WERI-Rb-1 (cell line): ENCODE measurements at regions not wholly inside any gene's neighbourhood (a gene's known extent, or its start where the extent isn't known, plus 50 kb on each side); places are given as distances from the start of the nearest gene placed in this dataset.
"Not testable (repeated sequence)": the region's sequence is repeated elsewhere in the genome, so short reads cannot be mapped to it uniquely, and the experiment has no call there.

ENCODE experiments used
- DNase-seq: peaks from one replicate; pipeline ENCODE4 v3.0.0-alpha.2; 2020
- H3K27ac ChIP-seq: fragments of 250-450 bp; sonication (Bioruptor Pico); 2 replicates; pipeline ENCODE4 v1.5.1; 2020; ENCODE audit warnings: mild to moderate bottlenecking, moderate library complexity
- H3K27me3 ChIP-seq: fragments of 250-450 bp; sonication (Bioruptor Pico); 2 replicates; pipeline ENCODE4 v1.5.1; 2021; ENCODE audit warnings: mild to moderate bottlenecking, low read depth, moderate library complexity; ENCODE audit not compliant: insufficient read depth, severe bottlenecking
- H3K36me3 ChIP-seq: fragments of 250-450 bp; sonication (Bioruptor Pico); 2 replicates; pipeline ENCODE4 v1.5.1; 2020; ENCODE audit warnings: mild to moderate bottlenecking, moderate library complexity
- H3K4me3 ChIP-seq: 2 replicates; pipeline ENCODE4 v1.5.1; 2011; ENCODE audit warnings: low read depth, mild to moderate bottlenecking, control low read depth, low read length
- H3K9me3 ChIP-seq: fragments of 250-450 bp; sonication (Bioruptor Pico); 2 replicates; pipeline ENCODE4 v1.5.1; 2021; ENCODE audit warnings: mild to moderate bottlenecking, moderate library complexity; ENCODE audit not compliant: severe bottlenecking
- TF ChIP-seq, protein P1 (sequence below): IDR thresholded peaks from 2 replicates; pipeline ENCODE4 v1.5.1; 2011; ENCODE audit warnings: low read depth, mild to moderate bottlenecking, control low read depth, inconsistent platforms, low read length

DNA sequence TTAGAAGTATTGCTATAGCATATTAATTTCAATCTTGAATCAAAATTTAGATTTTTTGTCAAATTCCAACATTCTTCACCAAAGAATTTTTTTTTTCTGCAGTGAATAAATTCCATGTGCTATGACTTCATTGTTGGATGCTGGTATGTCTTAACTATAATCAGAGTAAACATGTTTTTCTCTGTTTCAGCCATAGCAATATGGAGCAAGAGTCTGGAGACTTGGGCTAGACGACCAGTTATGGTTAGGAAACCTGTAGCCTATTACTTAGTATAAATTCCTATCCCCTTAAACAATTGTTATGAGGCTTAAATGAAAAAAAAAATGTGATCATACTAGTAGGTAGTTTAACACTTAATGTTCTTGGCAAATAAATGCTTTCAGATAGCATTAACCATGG lies 431.9 kb upstream of the FRG2C start:
- no peaks in the 10 kb centered on the region for H3K36me3 ChIP-seq
- TF ChIP-seq, protein P1, sequence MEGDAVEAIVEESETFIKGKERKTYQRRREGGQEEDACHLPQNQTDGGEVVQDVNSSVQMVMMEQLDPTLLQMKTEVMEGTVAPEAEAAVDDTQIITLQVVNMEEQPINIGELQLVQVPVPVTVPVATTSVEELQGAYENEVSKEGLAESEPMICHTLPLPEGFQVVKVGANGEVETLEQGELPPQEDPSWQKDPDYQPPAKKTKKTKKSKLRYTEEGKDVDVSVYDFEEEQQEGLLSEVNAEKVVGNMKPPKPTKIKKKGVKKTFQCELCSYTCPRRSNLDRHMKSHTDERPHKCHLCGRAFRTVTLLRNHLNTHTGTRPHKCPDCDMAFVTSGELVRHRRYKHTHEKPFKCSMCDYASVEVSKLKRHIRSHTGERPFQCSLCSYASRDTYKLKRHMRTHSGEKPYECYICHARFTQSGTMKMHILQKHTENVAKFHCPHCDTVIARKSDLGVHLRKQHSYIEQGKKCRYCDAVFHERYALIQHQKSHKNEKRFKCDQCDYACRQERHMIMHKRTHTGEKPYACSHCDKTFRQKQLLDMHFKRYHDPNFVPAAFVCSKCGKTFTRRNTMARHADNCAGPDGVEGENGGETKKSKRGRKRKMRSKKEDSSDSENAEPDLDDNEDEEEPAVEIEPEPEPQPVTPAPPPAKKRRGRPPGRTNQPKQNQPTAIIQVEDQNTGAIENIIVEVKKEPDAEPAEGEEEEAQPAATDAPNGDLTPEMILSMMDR = no peak
- no peak overlapping the region for H3K27ac ChIP-seq
- no peaks in the 10 kb centered on the region for H3K27me3 ChIP-seq
- H3K4me3 ChIP-seq = no peak overlapping the region
- H3K9me3 ChIP-seq = no peaks in the 10 kb centered on the region
- DNase-seq = no peak

DNA sequence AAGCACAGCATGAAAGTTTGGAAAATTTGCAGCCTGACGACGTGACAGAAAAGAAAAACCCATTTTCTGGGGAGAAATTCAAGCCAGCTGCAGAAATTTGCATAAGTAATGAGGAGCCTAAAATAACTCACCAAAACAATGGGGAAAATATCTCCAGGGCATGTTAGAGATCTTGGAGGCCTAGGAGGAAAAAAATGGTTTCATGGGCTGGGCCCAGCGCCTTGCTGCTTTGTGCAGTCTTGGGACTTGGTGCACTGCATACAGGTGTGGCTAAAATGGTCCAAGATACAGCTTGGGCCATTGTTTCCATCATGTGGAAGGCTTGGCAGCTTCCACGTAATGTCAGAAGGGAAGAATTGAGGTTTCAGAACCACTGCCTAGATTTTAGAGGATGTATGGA lies 428.5 kb upstream of the FRG2C start:
- no peak overlapping the region for H3K27ac ChIP-seq
- TF ChIP-seq, protein P1 = no peak
- no peaks in the 10 kb centered on the region for H3K9me3 ChIP-seq

DNA sequence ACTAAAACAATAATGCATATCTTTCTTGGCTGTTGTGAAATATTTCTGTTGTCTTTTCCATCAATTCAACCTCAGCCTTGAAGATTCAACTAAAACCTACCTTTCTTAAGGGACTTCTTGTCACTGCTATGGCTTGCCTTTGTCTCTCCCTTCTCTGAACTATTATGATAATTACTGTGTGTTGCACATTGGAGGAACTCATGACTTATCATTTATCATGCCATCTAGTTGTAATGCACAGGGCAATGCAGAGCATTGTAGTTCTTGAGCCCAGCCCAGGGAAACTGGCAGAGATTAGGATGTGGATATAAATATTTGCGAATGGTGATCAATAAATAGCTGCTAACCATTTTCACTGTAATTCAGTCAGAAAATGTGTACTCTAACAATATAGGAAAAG lies 427.1 kb upstream of the FRG2C start:
- no peak overlapping the region for H3K27ac ChIP-seq
- DNase-seq = no peak
- H3K4me3 ChIP-seq = no peak overlapping the region
- H3K36me3 ChIP-seq = no peaks in the 10 kb centered on the region
- no peaks in the 10 kb centered on the region for H3K9me3 ChIP-seq
- TF ChIP-seq, protein P1 = no peak
- no peaks in the 10 kb centered on the region for H3K27me3 ChIP-seq

More for the DNA sequence above, 428.5 kb upstream of the FRG2C start:
- DNase-seq = no peak
- no peaks in the 10 kb centered on the region for H3K27me3 ChIP-seq
- no peaks in the 10 kb centered on the region for H3K36me3 ChIP-seq
- H3K4me3 ChIP-seq = no peak overlapping the region

DNA sequence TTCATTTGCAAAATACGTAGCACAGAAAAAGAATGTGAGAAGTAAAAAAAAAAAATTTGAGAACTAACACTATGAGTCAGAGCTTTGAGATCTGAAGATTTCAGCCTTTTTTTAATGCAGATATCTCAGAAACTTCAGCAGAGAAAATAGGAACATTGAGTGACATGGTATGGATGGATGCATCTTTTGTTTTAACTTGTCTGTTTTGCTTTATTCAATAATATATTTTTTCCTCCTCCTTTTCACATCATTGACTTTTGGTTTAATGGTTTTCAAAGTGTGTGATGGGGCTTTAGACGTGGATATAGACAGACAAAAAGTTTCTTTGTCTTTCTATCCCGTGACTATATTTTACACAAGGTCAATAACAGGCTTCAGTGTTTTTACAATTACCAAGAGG lies 426.7 kb upstream of the FRG2C start:
- Histone ChIP-seq H3K4me3 (no peak overlapping the region), H3K27ac (no peak overlapping the region), H3K27me3 (no peaks in the 10 kb centered on the region), H3K36me3 (no peaks in the 10 kb centered on the region), H3K9me3 (no peaks in the 10 kb centered on the region)
- TF ChIP-seq, protein P1 = no peak
- no peak for DNase-seq

DNA sequence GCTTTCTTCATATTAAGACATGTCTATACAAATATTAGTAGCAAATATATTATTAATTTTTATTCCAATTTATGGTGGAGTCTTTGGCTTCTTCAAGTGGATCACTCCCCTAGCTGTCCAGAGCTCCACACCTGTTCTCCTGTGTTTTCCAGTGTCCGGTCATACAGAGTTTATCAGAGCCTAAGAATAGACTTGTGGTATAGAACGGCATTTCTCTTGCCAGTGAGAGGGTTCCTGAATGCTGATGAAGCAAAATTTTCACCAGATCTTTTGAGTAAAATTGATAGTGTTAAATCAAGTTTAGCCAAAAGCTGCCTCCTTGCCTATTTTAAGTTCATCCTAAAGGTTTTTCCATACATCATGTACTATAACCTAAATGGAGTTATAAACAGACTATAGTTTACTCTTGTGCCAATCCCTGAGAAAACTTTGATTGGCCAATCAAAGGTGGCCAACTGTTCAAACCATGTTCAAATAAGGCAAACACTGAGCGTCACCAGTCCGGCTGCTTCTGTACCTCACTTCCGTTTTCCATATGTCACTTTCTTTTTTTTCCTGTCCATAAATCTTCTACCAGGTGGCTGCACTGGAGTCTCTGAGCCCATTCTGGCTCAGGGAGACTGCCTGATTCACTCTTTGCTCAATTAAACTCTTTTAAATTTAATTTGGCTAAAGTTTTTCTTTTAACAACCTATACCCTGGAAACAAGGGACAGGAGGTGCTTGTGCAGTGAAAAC lies 422.7 kb upstream of the FRG2C start:
- not testable (repeated sequence) for H3K27ac ChIP-seq, H3K27me3 ChIP-seq, DNase-seq, H3K9me3 ChIP-seq, H3K4me3 ChIP-seq, H3K36me3 ChIP-seq

DNA sequence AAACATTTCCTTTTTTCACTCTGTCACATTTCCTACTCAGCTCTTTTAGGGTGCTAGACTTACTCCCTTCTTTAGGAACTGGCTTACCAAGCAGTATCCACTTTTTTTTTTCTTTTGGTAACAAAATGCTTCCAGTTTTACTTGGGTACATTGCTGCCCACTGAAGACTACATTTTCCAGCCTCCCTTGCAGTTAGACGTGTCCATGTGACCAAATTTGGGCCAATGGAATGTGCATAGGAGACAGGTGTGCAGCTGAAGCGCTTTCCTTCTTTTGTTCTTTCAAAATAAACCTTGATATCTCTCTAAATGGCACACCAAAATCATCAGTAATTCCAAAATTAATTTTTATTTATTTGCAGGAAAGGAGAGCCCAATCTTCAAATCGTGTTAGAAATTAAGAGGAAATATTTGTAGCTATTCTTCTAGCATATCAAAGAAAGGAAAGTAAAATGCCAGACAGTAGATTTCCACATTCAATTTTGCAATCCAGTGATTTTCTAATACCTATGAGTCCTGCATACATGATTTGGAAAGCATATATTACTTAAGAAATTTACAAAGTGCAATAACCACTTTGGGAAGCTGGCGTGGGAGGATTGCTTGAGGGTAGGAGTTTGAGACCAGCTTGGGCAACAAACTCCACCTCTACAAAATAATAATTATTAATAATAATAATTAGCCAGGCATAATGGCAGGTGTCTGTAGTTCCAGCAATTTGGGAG lies 422.0 kb upstream of the FRG2C start:
- TF ChIP-seq, protein P1 = no peak
- Histone ChIP-seq H3K36me3 (no peaks in the 10 kb centered on the region), H3K4me3 (no peak overlapping the region), H3K9me3 (no peaks in the 10 kb centered on the region), H3K27me3 (no peaks in the 10 kb centered on the region), H3K27ac (no peak overlapping the region)
- DNase-seq = no peak
